GM12878 (cell line): ENCODE measurements at regions not wholly inside any gene's neighbourhood (a gene's known extent, or its start where the extent isn't known, plus 50 kb on each side); places are given as distances from the start of the nearest gene placed in this dataset.

ENCODE experiments used
- ATAC-seq: fragments of 200-7000 bp; cut with Tn5 transposase; 3 replicates; pipeline ENCODE4 v1.9.1; 2020; ENCODE audit warnings: mild to moderate bottlenecking, moderate library complexity
- BruUV-seq: library from RNA; stranded (reverse); fragments of 400-500 nt; replicated peaks from 2 replicates; lab custom pipeline; 2021; lab: Mats Ljungman, UMichigan
- CTCF ChIA-PET: fragments of 300-600 bp; sonication (Branson Sonifier 250); formaldehyde crosslinking; extraction: SDS; loops from one replicate; lab custom pipeline; 2021; ENCODE audit warnings: inconsistent platforms; lab: Yijun Ruan, JAX
- POLR2A ChIA-PET: fragments of 350-600 bp; formaldehyde crosslinking; extraction: SDS; loops from one replicate; lab custom pipeline; 2021; ENCODE audit warnings: inconsistent platforms; lab: Charles Lee
- RAD21 ChIA-PET: fragments of 300-600 bp; sonication (Branson Sonifier 250); formaldehyde crosslinking; loops from one replicate; lab custom pipeline; 2023; ENCODE audit warnings: antibody characterized with exemption; ENCODE audit not compliant: unreplicated experiment; lab: Charles Lee
- SMC1A ChIA-PET: fragments of 300-600 bp; sonication (Branson Sonifier 250); formaldehyde crosslinking; loops from one replicate; lab custom pipeline; 2023; ENCODE audit not compliant: unreplicated experiment, uncharacterized antibody; lab: Charles Lee
- DNase-seq: peaks from one replicate; pipeline ENCODE4 v3.0.0-alpha.2; 2011; ENCODE audit warnings: low read depth, low spot score
- FAIRE-seq: peaks from 3 replicates; lab custom pipeline; 2011; peaks lifted over from hg19 to GRCh38; lab: Jason Lieb, UNC
- H2AFZ ChIP-seq: 2 replicates; pipeline ENCODE4 v1.6.0; 2011; ENCODE audit warnings: low read depth, low read length, control low read depth; ENCODE audit not compliant: control insufficient read depth
- H3K27ac ChIP-seq: 2 replicates; pipeline ENCODE4 v1.5.1; 2011; ENCODE audit warnings: control low read depth; ENCODE audit not compliant: control insufficient read depth, insufficient read depth
- H3K27me3 ChIP-seq, 2 experiments: replicated peaks in 1 of 2; 2 replicates each; pipeline versions ENCODE4 v1.6.0 to v1.6.1; 2011; ENCODE audit warnings: low read length in 1 of 2; ENCODE audit not compliant: control insufficient read depth in 2 of 2, insufficient read depth in 2 of 2
- H3K36me3 ChIP-seq, 2 experiments: 2 replicates each; pipeline ENCODE4 v1.5.1; 2011; ENCODE audit warnings: low read length in 1 of 2; ENCODE audit not compliant: control insufficient read depth in 2 of 2, insufficient read depth in 2 of 2
- H3K4me1 ChIP-seq: 2 replicates; pipeline ENCODE4 v1.6.1; 2011; ENCODE audit warnings: mild to moderate bottlenecking, low read length, moderate library complexity, mixed read lengths; ENCODE audit not compliant: control insufficient read depth, insufficient read depth
- H3K4me2 ChIP-seq: 2 replicates; pipeline ENCODE4 v1.6.0; 2011; ENCODE audit warnings: control low read depth; ENCODE audit not compliant: control insufficient read depth, insufficient read depth
- H3K4me3 ChIP-seq: fragments of 200-600 bp; sonication (generic); 2 replicates; pipeline ENCODE4 v1.5.1; 2016
- H3K79me2 ChIP-seq: 2 replicates; pipeline ENCODE4 v1.6.0; 2011; ENCODE audit warnings: low read length; ENCODE audit not compliant: control insufficient read depth, insufficient read depth
- H3K9ac ChIP-seq: 2 replicates; pipeline ENCODE4 v1.8.0; 2011; ENCODE audit warnings: low read length, control low read depth, mixed read lengths; ENCODE audit not compliant: control insufficient read depth, insufficient read depth
- H3K9me3 ChIP-seq: replicated peaks from 3 replicates; pipeline ENCODE4 v1.5.1; 2011; ENCODE audit warnings: mild to moderate bottlenecking, low read length; ENCODE audit not compliant: control insufficient read depth, insufficient read depth
- H4K20me1 ChIP-seq: 2 replicates; pipeline ENCODE4 v1.6.0; 2011; ENCODE audit not compliant: control insufficient read depth, insufficient read depth
- BCL11A ChIP-seq: IDR thresholded peaks from 2 replicates; pipeline ENCODE4 v1.6.1; 2011; ENCODE audit warnings: low read depth, low read length
- ETV6 ChIP-seq, 2 experiments: fragments of 450-650 bp in 1 of 2; IDR thresholded peaks in 1 of 2; conservative IDR thresholded peaks in 1 of 2; 2 replicates each; pipeline ENCODE4 v1.6.1; 2014; ENCODE audit warnings: antibody characterized with exemption in 1 of 2, borderline replicate concordance in 1 of 2, low read depth in 1 of 2, mild to moderate bottlenecking in 1 of 2, moderate library complexity in 1 of 2
- HDAC6 ChIP-seq: fragments of 200-600 bp; sonication (generic); IDR thresholded peaks from one replicate; pipeline ENCODE4 v1.8.0; 2017; ENCODE audit warnings: antibody characterized with exemption; ENCODE audit not compliant: unreplicated experiment
- JUND ChIP-seq: IDR thresholded peaks from 2 replicates; pipeline ENCODE4 v1.6.1; 2012; ENCODE audit warnings: low read depth, mild to moderate bottlenecking, low read length, improper control_type of control experiment, moderate library complexity
- KLF5 ChIP-seq: fragments of 450-650 bp; IDR thresholded peaks from 2 replicates; pipeline ENCODE4 v1.6.1; 2014; ENCODE audit warnings: mild to moderate bottlenecking; ENCODE audit not compliant: partially characterized antibody
- MYB ChIP-seq: fragments of 150-350 bp; IDR thresholded peaks from 2 replicates; pipeline ENCODE4 v1.6.1; 2014; ENCODE audit warnings: mild to moderate bottlenecking, low read depth, low read length, borderline replicate concordance
- NFYB ChIP-seq: IDR thresholded peaks from 2 replicates; pipeline ENCODE4 v1.6.1; 2011; ENCODE audit warnings: low read depth, mild to moderate bottlenecking, low read length, improper control_type of control experiment, moderate library complexity; ENCODE audit not compliant: insufficient read depth
- PAX5 ChIP-seq: IDR thresholded peaks from 2 replicates; pipeline ENCODE4 v1.6.1; 2011; ENCODE audit warnings: low read depth, low read length, borderline replicate concordance
- RAD21 ChIP-seq: IDR thresholded peaks from 2 replicates; pipeline ENCODE4 v1.6.1; 2011; ENCODE audit warnings: mild to moderate bottlenecking, low read depth, low read length, moderate library complexity; ENCODE audit not compliant: insufficient read depth
- RBBP5 ChIP-seq: fragments of 200-600 bp; sonication (generic); conservative IDR thresholded peaks from 2 replicates; pipeline ENCODE4 v1.6.1; 2016
- SMAD5 ChIP-seq: IDR thresholded peaks from 2 replicates; pipeline ENCODE4 v1.6.1; 2016; ENCODE audit warnings: antibody characterized with exemption, low read depth
- SREBF1 ChIP-seq: IDR thresholded peaks from 2 replicates; pipeline ENCODE4 v1.6.1; 2012; ENCODE audit warnings: mild to moderate bottlenecking, low read length
- TARDBP ChIP-seq: IDR thresholded peaks from 2 replicates; pipeline ENCODE4 v1.6.1; 2016; ENCODE audit warnings: borderline replicate concordance
- TCF12 ChIP-seq: IDR thresholded peaks from 2 replicates; pipeline ENCODE4 v1.6.1; 2011; ENCODE audit warnings: low read depth, mild to moderate bottlenecking, low read length
- WRNIP1 ChIP-seq: IDR thresholded peaks from 2 replicates; pipeline ENCODE4 v1.6.1; 2011; ENCODE audit warnings: low read depth, low read length, improper control_type of control experiment, borderline replicate concordance
- ZBED1 ChIP-seq: IDR thresholded peaks from 2 replicates; pipeline ENCODE4 v1.6.1; 2016; ENCODE audit warnings: borderline replicate concordance
- ZZZ3 ChIP-seq: IDR thresholded peaks from 2 replicates; pipeline ENCODE4 v1.6.1; 2011; ENCODE audit warnings: low read depth; ENCODE audit not compliant: control insufficient read depth, insufficient read length
- WGBS: methylation state at CpG from one replicate; pipeline ENCODE4 v1.1.6; 2016; ENCODE audit warnings: low lambda C conversion rate; ENCODE audit not compliant: insufficient replicate concordance, insufficient coverage; ENCODE audit errors: missing lambda C conversion rate; 5-methylcytosine and 5-hydroxymethylcytosine counted together
- in situ Hi-C: fragments of 300-500 bp; cut with MboI; formaldehyde crosslinking; loops from 9 replicates; pipeline ENCODE4 v1.14.3; 2018; ENCODE audit warnings: mixed read lengths
- intact Hi-C: fragments of 100-400 bp; cut with micrococcal nuclease; formaldehyde crosslinking; loops from one replicate; pipeline ENCODE4 v1.14.2; 2022; ENCODE audit not compliant: unreplicated experiment
- TF ChIP-seq, protein P1 (sequence below): IDR thresholded peaks from 2 replicates; pipeline ENCODE4 v1.6.1; 2011; ENCODE audit warnings: borderline replicate concordance, low read depth, mild to moderate bottlenecking, moderate library complexity, mixed read lengths, low read length; ENCODE audit not compliant: insufficient read depth; ENCODE audit errors: extremely low read length
- TF ChIP-seq, protein P2 (sequence below): IDR thresholded peaks from 2 replicates; pipeline ENCODE4 v1.6.1; 2012; ENCODE audit warnings: low read depth, low read length, improper control_type of control experiment

DNA sequence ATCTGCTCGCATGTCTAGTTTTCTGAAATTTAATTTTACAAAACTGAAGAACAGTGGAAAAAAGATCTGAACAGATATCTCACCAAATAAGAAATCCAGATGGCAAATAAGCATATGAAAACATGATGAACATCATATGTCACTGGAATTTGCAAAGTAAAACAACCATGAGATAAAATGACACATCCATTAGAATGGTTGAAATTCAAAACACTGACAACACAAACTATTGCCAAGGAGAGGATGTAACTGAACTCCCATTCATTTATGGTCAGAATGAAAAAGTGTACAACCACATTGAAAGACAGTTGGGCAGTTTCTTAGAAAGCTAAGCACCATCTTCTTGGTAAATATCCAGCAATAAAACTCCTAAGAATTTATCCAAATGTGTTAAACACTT, 312.7 kb upstream of the NCAM2 start (continued):
- TF ChIP-seq SREBF1: no peak
- no peak for TF ChIP-seq WRNIP1
- no peak for TF ChIP-seq ZBED1
- TF ChIP-seq, protein P1, sequence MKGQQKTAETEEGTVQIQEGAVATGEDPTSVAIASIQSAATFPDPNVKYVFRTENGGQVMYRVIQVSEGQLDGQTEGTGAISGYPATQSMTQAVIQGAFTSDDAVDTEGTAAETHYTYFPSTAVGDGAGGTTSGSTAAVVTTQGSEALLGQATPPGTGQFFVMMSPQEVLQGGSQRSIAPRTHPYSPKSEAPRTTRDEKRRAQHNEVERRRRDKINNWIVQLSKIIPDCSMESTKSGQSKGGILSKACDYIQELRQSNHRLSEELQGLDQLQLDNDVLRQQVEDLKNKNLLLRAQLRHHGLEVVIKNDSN: no peak
- no peak for TF ChIP-seq JUND
- TF ChIP-seq, all 136 proteins: peak for 0

DNA sequence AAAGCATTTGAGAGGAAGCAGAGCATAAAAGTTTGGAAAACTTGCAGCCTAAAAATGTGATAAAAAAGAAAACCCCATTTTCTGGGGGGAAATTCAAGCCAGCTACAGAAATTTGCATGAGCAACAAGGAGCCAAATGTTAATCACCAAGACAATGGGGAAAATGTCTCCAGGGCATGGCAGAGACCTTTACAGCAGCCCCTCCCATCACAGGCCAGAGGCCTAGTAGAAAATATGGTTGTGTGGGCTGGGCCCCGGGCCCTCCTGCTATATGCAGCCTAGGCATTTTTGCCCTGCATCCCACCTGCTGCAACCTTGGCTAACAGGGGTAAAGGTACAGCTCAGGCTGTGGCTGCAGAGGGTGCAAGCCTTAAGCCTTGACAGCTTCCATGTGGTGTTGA, 299.6 kb upstream of the NCAM2 start:
- TF ChIP-seq PAX5 (no peak), HDAC6 (no peak), TARDBP (no peak), TCF12 (no peak), ZZZ3 (no peak), KLF5 (no peak), SMAD5 (no peak), MYB (no peak), RAD21 (no peak), RBBP5 (no peak), ETV6 (conservative IDR thresholded peaks at IDR 0.05 in 1 of 2, IDR thresholded peaks at IDR 0.05 in 1 of 2; ENCODE audit: borderline replicate concordance in 1 of 2, low read depth in 1 of 2) (no peak), NFYB (no peak), BCL11A (no peak)
- TF ChIP-seq, protein P2, sequence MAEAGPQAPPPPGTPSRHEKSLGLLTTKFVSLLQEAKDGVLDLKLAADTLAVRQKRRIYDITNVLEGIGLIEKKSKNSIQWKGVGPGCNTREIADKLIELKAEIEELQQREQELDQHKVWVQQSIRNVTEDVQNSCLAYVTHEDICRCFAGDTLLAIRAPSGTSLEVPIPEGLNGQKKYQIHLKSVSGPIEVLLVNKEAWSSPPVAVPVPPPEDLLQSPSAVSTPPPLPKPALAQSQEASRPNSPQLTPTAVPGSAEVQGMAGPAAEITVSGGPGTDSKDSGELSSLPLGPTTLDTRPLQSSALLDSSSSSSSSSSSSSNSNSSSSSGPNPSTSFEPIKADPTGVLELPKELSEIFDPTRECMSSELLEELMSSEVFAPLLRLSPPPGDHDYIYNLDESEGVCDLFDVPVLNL: no peak
- ChIA-PET SMC1A (no interaction called here), POLR2A (no interaction called here), CTCF (no interaction called here), RAD21 (no interaction called here)
- no peak for DNase-seq
- no peak for ATAC-seq
- FAIRE-seq: no peak
- H3K9me3 ChIP-seq: no peaks in the 10 kb centered on the region; the same call in 2 of the 3 replicates
- H3K27me3 ChIP-seq: no peaks in the 10 kb centered on the region
- in situ Hi-C loops (no loop called here), intact Hi-C loops (no loop called here)
- H4K20me1 ChIP-seq: no peaks in the 10 kb centered on the region
- H3K9ac ChIP-seq: no peak overlapping the region
- H3K27ac ChIP-seq: no peak overlapping the region
- H2AFZ ChIP-seq: no peak overlapping the region
- H3K4me2 ChIP-seq: no peak overlapping the region
- H3K4me3 ChIP-seq: no peak overlapping the region
- BruUV-seq: no TSS peak
- no peaks in the 10 kb centered on the region for H3K36me3 ChIP-seq
- no peaks in the 10 kb centered on the region for H3K4me1 ChIP-seq
- H3K79me2 ChIP-seq: no peaks in the 10 kb centered on the region
- WGBS: 0% methylated on average over 1 of the region's 1 CpG
